ENCODE measurements at regions not wholly inside any gene's neighbourhood (a gene's known extent, or its start where the extent isn't known, plus 50 kb on each side); places are given as distances from the start of the nearest gene placed in this dataset.

DNA sequence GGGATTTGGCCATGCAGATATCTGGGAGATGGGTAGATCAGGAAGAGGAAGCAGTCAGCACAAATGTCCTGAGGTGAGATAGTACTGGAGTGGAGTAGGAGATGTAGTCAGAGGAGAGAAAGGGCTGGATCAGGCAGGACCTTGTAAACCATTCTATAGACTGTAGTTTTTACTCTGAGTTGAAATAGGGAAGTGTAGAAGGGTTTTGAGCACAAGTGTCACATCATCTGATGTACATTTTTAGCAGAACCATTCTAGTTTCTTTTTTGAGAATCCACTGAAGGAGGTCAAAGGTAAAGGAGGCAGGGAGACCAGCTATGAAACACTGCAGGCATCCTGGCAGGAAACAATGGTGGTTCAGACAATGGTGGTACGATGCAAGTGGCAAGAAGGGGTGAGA, 194.6 kb upstream of the RRP15 start:
- Mint-ChIP-seq H3K27me3 (no peaks in the 10 kb centered on the region), H3K4me3 (no peak overlapping the region), H3K27ac (no peak overlapping the region), H3K4me1 (no peaks in the 10 kb centered on the region), H3K36me3 (ENCODE audit: low read depth) (no peaks in the 10 kb centered on the region)
- no peaks in the 10 kb centered on the region for H3K9me3 ChIP-seq (ENCODE audit: control insufficient read depth, low read length, poor library complexity, severe bottlenecking)
- ATAC-seq (no peak), DNase-seq (no peak)

DNA sequence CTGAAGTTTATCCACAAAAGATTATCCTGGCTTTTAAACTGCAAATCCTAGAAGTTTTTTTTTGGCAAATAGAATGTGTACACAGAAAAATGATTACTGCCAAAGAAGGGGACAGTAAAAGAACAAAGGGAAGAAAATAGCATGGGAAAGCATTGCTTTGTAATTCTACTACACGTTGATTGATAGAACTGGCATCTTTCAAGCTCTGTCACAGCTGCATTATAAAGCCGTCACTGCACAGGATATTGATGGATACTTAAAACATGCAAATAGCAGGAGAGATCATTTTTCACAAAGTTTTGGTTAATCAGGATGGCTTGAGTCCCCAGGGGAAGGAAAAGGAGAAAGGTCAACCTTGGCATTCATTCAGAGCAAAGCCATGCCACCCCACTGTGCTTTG, 183.7 kb upstream of the RRP15 start:
- Mint-ChIP-seq H3K4me1 (no peaks in the 10 kb centered on the region), H3K36me3 (ENCODE audit: low read depth) (no peaks in the 10 kb centered on the region), H3K4me3 (no peak overlapping the region), H3K27me3 (no peaks in the 10 kb centered on the region), H3K27ac (no peak overlapping the region)
- H3K9me3 ChIP-seq (ENCODE audit: control insufficient read depth, low read length, poor library complexity, severe bottlenecking): no peaks in the 10 kb centered on the region
- ATAC-seq (no peak), DNase-seq (no peak)

DNA sequence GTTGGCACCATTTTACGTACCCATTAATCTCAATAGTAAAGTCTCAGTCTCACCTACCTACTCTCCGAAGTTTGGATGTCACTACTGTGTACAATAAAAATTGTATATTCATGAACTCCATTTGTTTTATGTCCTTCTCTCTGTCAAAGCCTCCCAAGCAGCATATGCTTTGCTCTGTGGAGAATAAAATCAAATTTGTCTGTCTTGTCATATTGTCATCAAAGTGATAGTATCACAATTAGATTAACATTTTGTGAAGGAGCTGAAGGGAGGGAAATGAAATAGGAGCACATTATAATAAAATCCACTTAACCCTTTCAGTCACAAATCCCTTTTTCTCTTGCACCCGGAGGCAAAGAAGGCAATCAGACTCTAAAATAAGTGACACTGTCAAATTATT, 177.1 kb upstream of the RRP15 start:
- no peak overlapping the region for H3K4me3 Mint-ChIP-seq
- no peaks in the 10 kb centered on the region for H3K9me3 ChIP-seq (ENCODE audit: control insufficient read depth, low read length, poor library complexity, severe bottlenecking)
- DNase-seq: no peak
- ATAC-seq: no peak
- no peak overlapping the region for H3K27ac Mint-ChIP-seq
- H3K36me3 Mint-ChIP-seq (ENCODE audit: low read depth): no peaks in the 10 kb centered on the region
- no peaks in the 10 kb centered on the region for H3K4me1 Mint-ChIP-seq
- no peaks in the 10 kb centered on the region for H3K27me3 Mint-ChIP-seq

DNA sequence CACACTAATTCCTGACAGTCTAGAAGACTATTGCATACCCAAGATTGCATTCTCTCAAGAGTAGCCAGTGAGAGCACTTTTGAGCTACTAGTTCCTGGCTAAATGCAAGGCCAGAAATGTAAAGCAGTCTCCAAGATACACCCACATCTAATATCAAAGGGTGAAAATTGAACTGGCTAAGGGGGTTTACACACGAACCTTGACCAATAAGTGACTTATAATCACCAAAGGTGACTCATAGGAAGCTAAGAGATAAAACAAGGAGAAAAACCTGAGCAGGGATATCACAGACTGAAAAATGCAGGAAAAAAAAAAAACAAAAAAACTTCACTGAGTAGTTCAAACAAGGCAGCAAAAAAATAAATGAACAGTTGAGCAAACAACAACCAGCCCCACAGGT, 172.2 kb upstream of the RRP15 start:
- Mint-ChIP-seq H3K27me3 (no peaks in the 10 kb centered on the region), H3K4me1 (no peaks in the 10 kb centered on the region), H3K4me3 (no peak overlapping the region), H3K36me3 (ENCODE audit: low read depth) (no peaks in the 10 kb centered on the region), H3K27ac (no peak overlapping the region)
- no peak for DNase-seq
- H3K9me3 ChIP-seq (ENCODE audit: control insufficient read depth, low read length, poor library complexity, severe bottlenecking): no peaks in the 10 kb centered on the region
- no peak for ATAC-seq

DNA sequence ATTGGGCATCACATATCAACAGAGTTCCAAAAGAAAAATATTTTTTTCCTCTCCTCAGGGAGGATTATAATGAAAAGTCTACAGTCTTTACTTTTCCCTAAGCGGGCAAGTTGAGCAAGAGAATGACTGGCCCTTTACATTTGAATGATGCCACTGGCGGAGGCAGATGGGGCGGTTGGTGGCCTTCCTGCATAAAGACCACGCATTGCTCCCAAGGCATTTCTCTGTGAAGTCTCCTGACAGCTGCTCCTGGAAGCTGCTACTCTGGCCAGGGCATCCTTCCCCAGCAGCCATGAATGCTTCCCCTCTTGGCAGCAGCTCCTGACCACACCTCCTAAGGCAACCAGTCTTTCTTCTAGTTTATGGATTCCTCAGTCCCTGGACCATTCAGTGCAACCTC, 161.1 kb upstream of the RRP15 start:
- ATAC-seq (no peak), DNase-seq (no peak)
- Mint-ChIP-seq H3K36me3 (ENCODE audit: low read depth) (no peaks in the 10 kb centered on the region), H3K4me1 (no peaks in the 10 kb centered on the region), H3K27ac (no peak overlapping the region), H3K27me3 (no peaks in the 10 kb centered on the region), H3K4me3 (no peak overlapping the region)
- no peaks in the 10 kb centered on the region for H3K9me3 ChIP-seq (ENCODE audit: control insufficient read depth, low read length, poor library complexity, severe bottlenecking)

DNA sequence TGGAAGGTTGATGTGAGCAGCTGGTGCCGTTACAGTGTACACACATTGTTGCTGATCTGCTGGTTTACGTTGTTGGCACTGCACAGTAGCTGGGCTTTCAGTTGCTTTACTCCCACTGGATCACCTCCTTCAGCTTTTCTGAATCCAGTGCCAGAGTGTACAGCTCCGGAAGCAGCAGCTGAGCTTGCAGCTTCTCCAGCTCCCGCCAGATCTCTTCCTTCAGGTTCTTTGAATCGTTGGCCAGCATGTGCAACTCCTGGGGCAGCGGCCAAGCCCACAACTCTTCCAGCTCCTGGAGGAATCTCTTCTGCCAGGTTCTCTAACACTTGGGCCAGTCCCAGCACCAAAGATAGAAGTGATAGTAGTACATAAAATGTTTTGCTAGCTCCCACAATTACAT, 149.7 kb upstream of the RRP15 start:
- Mint-ChIP-seq H3K27ac (no peak overlapping the region), H3K4me1 (no peaks in the 10 kb centered on the region), H3K27me3 (no peaks in the 10 kb centered on the region), H3K4me3 (no peak overlapping the region), H3K36me3 (ENCODE audit: low read depth) (peaks cover 3% of the 10 kb centered on the region)
- H3K9me3 ChIP-seq (ENCODE audit: control insufficient read depth, low read length, poor library complexity, severe bottlenecking): no peaks in the 10 kb centered on the region
- ATAC-seq (no peak), DNase-seq (no peak)

DNA sequence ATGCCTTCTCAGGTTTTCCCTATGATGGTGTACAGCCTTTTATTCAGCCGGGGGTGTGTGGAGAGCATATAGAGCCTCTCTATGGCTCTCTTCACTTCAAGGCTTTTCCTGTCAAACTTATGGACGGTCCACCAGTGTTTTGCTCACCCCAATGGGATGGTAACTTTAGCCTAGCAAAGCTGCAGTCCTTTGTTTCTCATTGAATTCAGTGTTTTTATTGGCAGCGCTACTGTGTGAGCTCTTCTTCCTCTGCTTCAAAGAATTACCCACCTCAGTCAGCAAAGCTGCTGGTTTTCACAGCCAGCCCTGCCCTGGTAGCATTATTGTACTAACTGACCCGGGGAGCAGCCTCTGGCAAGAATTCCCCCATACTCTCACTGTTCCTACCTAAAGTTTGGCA, 145.3 kb upstream of the RRP15 start:
- H3K27me3 Mint-ChIP-seq: no peaks in the 10 kb centered on the region
- no peaks in the 10 kb centered on the region for H3K36me3 Mint-ChIP-seq (ENCODE audit: low read depth)
- H3K4me1 Mint-ChIP-seq: no peaks in the 10 kb centered on the region

DNA sequence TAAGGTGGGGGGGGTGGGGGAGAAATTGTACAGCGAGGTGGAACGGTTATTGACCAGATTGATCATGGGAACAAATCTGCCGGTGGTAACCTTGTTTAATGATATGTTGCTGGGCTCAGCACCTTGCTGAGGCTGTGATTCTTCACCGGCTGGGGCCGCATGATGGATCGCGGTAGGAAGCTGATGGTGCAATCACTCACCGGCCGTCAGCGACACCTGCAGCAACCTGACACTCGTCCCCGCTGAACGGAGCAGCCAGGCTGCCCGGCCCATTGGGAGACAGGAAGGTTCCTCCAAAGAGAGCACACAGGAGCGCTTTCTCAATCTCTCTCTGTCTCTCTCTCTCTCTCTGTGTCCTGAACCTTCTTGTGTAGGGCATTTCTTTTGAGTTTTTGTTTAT, 128.5 kb upstream of the RRP15 start:
- Mint-ChIP-seq H3K27ac (no peak overlapping the region), H3K36me3 (ENCODE audit: low read depth) (no peaks in the 10 kb centered on the region), H3K4me3 (no peak overlapping the region), H3K4me1 (no peaks in the 10 kb centered on the region), H3K27me3 (peaks cover 36% of the 10 kb centered on the region)
- ATAC-seq (no peak), DNase-seq (no peak)
- no peaks in the 10 kb centered on the region for H3K9me3 ChIP-seq (ENCODE audit: control insufficient read depth, low read length, poor library complexity, severe bottlenecking)

More for the DNA sequence above, 145.3 kb upstream of the RRP15 start:
- H3K4me3 Mint-ChIP-seq: no peak overlapping the region
- no peaks in the 10 kb centered on the region for H3K9me3 ChIP-seq (ENCODE audit: control insufficient read depth, low read length, poor library complexity, severe bottlenecking)
- H3K27ac Mint-ChIP-seq: no peak overlapping the region
- DNase-seq (no peak), ATAC-seq (no peak)

DNA sequence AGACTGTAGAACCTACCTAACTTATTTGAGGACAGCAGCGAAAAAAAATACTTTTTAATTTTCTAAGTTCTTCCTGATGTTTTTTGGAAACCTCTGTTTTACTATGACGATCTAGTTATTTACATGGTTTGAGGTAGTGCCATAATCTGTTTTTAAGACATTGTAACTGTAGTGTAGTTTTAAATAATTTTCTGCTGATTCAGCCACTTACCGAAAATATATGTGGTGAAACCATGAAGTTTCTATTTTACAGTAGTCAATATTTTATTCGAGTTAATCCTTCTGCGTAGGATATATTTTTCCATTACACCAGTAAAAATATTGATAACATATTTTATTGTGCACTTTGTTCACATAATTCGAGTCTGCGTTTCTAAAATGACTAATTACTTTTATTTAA, 121.7 kb upstream of the RRP15 start:
- ATAC-seq (no peak), DNase-seq (no peak)
- Mint-ChIP-seq H3K27ac (no peak overlapping the region), H3K4me3 (no peak overlapping the region), H3K27me3 (peaks cover 53% of the 10 kb centered on the region), H3K4me1 (peaks cover 10% of the 10 kb centered on the region), H3K36me3 (ENCODE audit: low read depth) (no peaks in the 10 kb centered on the region)
- no peaks in the 10 kb centered on the region for H3K9me3 ChIP-seq (ENCODE audit: control insufficient read depth, low read length, poor library complexity, severe bottlenecking)

DNA sequence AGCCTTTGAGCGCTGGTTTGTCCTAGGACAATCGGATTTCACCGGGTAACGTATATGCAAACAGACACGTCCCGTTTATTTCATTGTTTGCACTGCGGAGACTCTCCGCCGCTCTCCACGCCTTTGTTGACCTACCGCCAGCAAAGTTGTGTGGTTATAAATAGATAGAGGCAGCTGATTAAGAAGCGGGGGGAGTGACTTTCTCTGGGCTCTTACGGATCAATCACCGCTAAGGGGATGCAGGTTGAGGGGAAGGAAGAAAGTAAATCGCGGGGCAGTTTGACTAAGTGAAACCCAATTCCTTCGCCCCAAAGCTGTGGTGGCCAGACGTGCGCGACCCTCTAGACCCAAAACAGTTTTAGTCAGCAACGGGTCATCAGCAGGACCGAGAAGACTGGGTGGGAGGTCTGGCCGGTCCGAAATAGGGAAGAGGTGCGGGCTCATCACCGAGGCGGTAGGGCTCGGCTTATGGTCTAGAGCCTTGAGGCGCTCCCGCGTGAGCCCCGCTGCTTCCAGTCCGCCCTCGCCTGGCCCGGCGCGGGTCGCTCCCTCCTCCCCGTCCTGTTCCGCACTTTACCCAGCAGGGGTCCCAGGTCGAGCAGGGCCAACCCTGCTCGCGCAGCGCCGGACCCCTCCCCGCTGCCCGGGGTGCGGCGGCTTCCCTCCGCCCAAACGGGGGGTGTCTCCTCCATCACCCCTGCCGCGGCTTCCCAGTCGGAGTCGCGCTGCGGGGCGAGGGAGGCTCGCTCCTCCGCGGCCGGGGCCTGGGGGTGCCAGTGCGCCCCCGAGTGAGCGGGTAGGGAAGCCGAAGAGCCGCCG, 120.8 kb upstream of the RRP15 start:
- Mint-ChIP-seq H3K27ac (no peak overlapping the region), H3K4me3 (peak overlapping the region; percentile 83), H3K27me3 (peaks cover 52% of the 10 kb centered on the region), H3K4me1 (peaks cover 10% of the 10 kb centered on the region), H3K36me3 (ENCODE audit: low read depth) (no peaks in the 10 kb centered on the region)
- ATAC-seq (peak; percentile 41), DNase-seq (no peak)
- no peaks in the 10 kb centered on the region for H3K9me3 ChIP-seq (ENCODE audit: control insufficient read depth, low read length, poor library complexity, severe bottlenecking)

DNA sequence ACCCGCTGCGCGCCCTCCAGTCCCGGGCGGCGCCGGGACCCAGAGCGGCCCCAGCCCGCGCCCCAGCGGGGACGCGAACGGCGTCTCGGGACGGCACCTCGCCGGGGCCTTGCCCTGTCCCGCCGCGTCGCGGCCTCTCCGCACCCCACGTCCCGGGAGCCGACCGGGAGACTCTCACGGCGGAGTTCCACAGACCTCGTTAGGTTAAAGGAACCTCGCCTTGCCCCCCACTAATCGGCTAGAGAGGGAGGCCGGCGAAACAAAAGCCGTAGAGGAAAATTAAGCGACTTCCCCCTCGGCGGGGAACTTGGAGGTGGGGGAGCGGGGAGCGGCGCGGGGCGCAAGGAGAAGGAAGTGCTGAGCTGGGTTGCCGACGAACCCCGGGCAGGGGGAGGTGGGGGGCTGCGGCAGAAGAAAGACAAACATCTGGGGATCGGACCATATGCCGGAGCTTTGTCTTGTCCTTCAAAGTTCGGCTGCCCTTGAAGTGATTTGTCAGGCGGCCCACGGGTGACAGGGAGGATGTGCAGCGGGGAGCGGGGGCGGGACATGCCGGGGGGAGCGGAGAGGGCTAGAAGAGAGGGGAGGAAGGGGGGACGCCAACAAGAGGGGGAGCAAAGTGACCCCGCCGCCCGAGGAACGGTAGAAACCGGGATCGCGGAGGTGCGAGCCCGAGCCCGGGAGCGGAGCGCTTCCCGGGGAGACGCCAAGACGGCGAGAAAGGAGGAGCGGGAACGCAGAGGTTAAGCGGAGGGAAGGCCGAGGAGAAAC, 120.0 kb upstream of the RRP15 start:
- no peaks in the 10 kb centered on the region for H3K9me3 ChIP-seq (ENCODE audit: control insufficient read depth, low read length, poor library complexity, severe bottlenecking)
- Mint-ChIP-seq H3K27ac (no peak overlapping the region), H3K27me3 (peaks cover 50% of the 10 kb centered on the region), H3K4me1 (peaks cover 10% of the 10 kb centered on the region), H3K4me3 (peak overlapping the region; percentile 90), H3K36me3 (ENCODE audit: low read depth) (no peaks in the 10 kb centered on the region)
- ATAC-seq: peak; percentile 36
- DNase-seq: peak in 1 of 3 donors; percentile 9

DNA sequence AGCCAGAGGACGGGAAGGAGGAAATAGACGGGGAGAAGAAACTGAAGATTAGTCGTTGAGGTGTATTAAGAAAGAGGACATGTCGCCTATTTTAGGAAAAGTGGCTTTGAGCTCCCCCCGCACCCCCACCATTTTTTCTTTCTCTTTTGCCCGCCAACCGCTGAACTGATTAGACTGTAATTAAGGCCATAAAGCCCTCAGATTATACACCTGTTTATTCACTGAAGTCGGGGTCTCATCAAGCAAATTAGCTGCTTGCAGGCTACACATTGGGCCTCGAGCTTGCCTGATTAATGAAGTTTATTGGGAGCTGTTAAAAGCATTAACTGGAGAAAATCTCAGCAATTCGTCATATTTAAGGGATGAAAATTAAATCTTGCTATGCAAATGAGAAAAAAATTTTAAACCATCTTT, 119.4 kb upstream of the RRP15 start:
- DNase-seq: no peak
- Mint-ChIP-seq H3K27ac (no peak overlapping the region), H3K4me1 (peaks cover 10% of the 10 kb centered on the region), H3K4me3 (peak overlapping the region; percentile 90), H3K36me3 (ENCODE audit: low read depth) (no peaks in the 10 kb centered on the region), H3K27me3 (peaks cover 44% of the 10 kb centered on the region)
- H3K9me3 ChIP-seq (ENCODE audit: control insufficient read depth, low read length, poor library complexity, severe bottlenecking): no peaks in the 10 kb centered on the region
- no peak for ATAC-seq

DNA sequence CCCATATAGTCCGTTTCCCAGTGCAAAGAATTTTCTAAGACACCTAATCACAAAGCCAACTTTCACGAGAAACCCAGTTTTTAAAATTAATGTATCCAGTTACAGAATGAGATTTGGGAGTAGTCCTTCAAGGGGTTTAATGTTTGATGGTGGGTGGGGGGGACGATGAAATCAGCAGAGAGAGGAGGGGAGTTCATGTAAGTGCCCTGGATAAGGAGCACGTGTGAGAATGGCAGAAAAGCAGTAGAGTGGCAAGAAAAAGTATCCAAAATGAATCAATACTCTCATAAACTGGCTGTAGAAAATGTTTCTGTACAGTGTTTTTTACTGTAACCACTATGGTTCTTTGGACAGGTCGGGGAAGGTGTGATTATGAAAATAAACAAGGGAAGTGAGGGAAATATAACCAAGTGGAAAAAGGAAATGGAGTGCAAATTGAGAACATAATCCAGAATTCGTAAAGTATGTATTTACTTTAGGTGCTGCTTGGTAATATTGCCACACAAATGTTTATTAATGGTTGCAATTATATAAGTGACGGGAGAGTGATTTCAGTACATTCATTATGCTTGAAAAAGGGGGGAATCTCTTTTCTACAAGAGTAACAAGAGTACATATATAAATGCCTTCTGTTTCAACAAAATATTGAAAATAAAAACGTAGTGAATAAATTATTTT, 118.7 kb upstream of the RRP15 start:
- peaks cover 10% of the 10 kb centered on the region for H3K4me1 Mint-ChIP-seq
- no peaks in the 10 kb centered on the region for H3K9me3 ChIP-seq (ENCODE audit: control insufficient read depth, low read length, poor library complexity, severe bottlenecking)
- no peak overlapping the region for H3K27ac Mint-ChIP-seq
- no peaks in the 10 kb centered on the region for H3K36me3 Mint-ChIP-seq (ENCODE audit: low read depth)
- ATAC-seq: no peak
- no peak for DNase-seq
- H3K27me3 Mint-ChIP-seq: peaks cover 41% of the 10 kb centered on the region
- peak overlapping the region; percentile 90 for H3K4me3 Mint-ChIP-seq

Measured in T-helper 17 cell (primary cell).